Gastrocnemius medialis (tissue), 4 donors: ENCODE measurements at regions not wholly inside any gene's neighbourhood (a gene's known extent, or its start where the extent isn't known, plus 50 kb on each side); places are given as distances from the start of the nearest gene placed in this dataset.
"Not testable (repeated sequence)": the region's sequence is repeated elsewhere in the genome, so short reads cannot be mapped to it uniquely, and the experiment has no call there.

ENCODE experiments used
- CTCF ChIP-seq, 5 experiments: fragments of 450-650 bp in 3 of 5; fragments of 200-600 bp in 2 of 5; sonication (generic) in 2 of 5; IDR thresholded peaks in 4 of 5; conservative IDR thresholded peaks in 1 of 5; 1 replicate in 4 of 5; 2 replicates in 1 of 5; pipeline ENCODE4 v1.5.1; 2016 to 2019; ENCODE audit warnings: antibody characterized with exemption in 5 of 5, mild to moderate bottlenecking in 3 of 5, moderate library complexity in 3 of 5
- POLR2A ChIP-seq, 2 donors: fragments of 450-650 bp; IDR thresholded peaks; one replicate each; pipeline ENCODE4 v1.6.1; 2017; ENCODE audit warnings: antibody characterized with exemption in 2 of 2, mild to moderate bottlenecking in 2 of 2, moderate library complexity in 2 of 2

GRCh38 chr15:20148008-20148407 lies 393.6 kb downstream of the GOLGA6L6 start:
- not testable (repeated sequence) for TF ChIP-seq CTCF (IDR thresholded peaks at IDR 0.05 in 4 of 5, conservative IDR thresholded peaks at IDR 0.05 in 1 of 5); POLR2A (IDR thresholded peaks at IDR 0.05)
